ENCODE measurements at regions not wholly inside any gene's neighbourhood (a gene's known extent, or its start where the extent isn't known, plus 50 kb on each side); places are given as distances from the start of the nearest gene placed in this dataset.

DNA sequence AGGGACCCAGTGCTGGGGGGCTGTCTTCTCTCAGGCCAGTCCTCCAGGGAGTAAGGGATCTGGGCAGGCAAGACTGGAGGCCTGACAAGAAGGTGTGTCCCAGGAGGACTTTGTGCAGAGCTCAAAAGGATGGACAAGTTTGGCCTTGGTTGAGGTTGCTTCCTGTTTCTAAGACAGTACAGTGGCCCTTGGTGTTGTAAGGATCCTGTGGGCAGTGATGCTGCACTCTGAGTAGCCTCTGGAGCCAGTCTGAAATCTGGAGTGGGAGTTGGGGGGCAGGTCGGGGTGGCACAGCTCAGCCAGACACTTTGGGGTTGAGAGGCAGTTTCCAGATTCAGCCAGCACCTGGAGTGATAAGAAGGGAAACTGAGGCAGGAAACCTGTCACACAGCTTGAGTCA lies 139.2 kb upstream of the ZMIZ1 start:
- no peak for DNase-seq (ENCODE audit: extremely low read depth, low read depth, low spot score)

DNA sequence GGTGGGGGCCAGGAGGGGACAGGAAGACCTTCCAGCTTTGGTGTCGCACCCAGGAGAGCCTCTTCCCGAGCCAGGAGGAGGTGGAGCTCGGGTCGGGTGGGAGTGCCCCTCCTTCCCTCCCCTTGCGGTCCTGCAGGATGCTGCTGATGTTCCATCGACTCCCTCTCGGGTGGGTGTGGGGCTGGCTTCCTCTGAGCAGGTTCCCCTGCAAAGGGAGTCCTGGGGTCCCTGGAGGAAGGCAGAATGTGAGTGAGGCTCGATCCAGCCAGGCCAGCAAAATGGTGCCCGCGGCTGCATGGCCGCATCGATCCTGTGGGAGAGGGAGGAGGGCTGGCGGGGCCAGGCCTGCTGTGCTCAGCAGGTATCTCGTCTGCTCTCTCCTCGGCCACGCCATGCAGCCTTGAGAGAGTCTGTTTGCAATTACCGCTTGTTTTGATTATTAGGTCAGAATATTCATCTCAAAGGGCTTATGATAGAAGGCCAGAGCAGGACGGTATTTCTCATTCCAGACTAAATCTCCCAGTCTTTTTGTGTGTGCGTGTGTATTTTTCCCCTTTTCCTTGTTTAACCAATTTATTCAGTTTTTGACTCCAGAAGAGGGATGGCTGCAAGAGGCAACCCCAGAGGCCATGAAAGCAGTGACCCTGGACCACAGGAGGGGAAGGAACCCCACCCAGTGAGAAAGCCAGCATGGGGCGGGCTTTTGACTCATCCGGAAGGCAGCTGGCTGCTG lies 137.3 kb upstream of the ZMIZ1 start:
- DNase-seq (ENCODE audit: extremely low read depth, low read depth, low spot score): no peak

DNA sequence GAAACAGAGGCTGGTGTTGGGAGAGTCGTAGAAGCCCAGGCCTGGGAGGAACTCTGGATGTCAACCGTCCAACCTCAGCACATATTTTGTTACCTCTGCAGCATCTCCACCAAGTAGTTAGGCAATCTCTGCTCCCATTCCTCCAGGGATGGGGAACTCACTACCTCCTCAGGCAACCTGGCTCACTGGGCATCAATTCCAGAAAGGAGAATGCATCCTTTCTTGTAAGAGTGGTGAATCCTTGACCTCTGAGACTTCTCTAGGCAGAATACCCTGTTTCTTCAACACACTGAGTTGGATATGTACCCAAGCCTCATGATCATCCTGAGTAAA lies 136.7 kb upstream of the ZMIZ1 start:
- DNase-seq (ENCODE audit: extremely low read depth, low read depth, low spot score): no peak

- DNase-seq (ENCODE audit: extremely low read depth, low read depth, low spot score): no peak
These were observed 135.9 kb upstream of the ZMIZ1 start for GRCh38 chr10:78932861-78933260.

DNA sequence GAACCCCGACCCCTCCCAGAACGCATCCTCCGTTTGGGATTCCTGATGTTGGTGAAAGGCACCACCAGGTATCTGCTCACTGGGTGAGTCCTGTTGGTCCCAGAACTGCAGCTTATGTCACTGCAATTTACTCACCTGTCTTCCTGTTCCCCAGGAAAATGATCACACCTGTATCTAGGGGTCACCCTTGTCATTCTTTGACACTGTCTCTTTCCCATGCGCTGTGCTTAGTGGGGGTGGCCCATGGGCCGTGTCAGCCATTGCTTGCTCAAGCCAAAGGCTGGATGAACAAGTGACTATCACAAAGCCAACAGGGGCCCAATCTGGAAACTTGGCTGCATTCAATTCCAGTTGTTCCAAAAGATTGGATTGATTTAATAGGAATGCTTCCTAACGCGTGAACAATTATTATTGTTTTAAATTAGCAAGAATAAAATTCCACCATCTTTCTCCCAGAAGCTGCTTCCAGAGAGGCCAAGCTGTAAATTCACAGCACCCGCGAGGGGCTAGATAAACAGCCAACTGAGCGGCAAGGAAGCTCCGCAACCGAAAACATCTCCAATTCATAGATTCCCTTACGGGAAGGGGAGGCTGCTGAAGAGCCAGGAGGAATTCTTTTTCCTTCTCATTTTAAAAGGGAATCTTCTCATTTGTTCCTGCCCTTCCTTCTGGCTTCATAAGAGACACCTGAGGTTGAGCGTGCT lies 134.8 kb upstream of the ZMIZ1 start:
- DNase-seq (ENCODE audit: extremely low read depth, low read depth, low spot score): no peak

DNA sequence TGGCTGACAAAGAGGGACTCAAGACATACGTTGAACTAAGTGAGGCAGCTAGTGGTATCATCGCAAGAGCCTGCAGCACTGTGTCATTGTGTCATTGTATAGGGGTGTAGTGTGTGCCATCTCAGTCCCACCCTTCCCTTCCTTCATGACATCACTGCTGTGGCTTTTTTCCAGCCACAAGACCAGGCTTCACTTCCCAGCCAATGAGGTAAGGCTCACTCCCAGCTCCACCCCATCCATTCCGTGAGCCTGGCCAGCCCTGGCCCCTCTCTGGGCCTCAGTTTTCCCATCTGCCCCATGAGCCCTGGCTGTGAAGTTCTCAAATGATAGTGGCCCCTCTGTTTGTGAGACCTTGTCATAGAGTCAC lies 134.3 kb upstream of the ZMIZ1 start:
- DNase-seq (ENCODE audit: extremely low read depth, low read depth, low spot score): no peak

DNA sequence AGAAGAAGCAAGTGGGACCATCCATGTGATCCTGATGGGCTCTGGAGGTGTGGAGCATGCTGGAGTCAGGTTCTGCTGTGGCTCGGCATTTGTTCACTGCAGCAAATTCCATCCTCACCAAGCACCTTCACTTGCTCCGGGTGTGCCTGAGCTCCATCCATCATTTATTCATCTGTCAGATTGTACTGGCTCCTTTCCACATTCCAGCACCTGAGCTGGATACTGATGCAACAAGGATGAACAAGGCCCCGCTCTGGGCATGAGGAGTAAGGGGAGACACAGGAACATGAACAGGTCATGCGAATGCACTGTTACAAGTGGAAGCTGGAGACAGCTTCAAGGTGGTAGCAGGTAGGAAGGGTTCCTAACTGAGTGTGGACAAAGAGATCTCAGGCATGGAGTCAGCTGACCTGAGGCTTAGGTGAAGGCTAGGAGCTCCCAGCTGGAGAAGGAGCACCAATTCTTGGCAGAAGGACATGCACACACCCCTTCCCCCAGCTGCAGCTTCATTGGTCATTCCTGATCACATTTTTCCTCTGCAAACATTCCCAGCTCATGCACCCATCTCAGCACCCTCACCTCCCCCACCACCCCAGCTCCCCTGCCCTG lies 133.7 kb upstream of the ZMIZ1 start:
- DNase-seq (ENCODE audit: extremely low read depth, low read depth, low spot score): no peak

DNA sequence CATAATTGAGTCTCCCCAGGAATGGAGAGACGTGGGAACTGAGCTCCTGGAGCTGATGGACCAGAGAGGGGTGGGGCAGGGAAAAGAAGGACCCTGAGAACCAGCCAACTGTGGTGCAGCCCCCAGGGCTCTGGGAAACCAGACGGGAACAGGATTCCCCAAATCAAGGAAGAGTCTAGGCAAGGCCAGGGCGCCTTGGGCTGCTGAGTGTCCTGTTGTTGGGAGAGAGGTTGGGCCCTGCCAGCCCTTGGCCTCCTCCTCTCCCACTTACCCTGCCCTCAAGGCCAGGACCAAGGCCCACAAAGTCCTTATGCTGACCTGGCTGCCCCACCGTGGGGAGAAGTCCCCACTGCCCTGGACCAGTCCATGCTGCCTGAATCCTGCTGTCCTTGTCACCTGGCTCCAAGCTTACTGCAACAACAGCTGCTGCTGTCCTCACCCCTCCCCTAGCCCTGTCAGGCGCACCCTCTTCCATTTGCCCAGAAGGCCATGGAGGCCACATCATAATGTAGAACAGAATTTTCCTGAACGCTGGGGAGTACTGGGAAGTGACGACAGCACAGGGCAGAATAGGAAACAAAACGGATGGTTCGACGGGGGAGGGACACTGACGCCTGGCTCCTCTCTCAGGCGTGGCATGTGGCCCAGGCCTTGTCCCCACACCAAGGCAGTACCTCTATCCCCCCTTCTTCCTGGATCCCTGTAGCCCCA lies 132.9 kb upstream of the ZMIZ1 start:
- no peak for DNase-seq (ENCODE audit: extremely low read depth, low read depth, low spot score)

- DNase-seq (ENCODE audit: extremely low read depth, low read depth, low spot score): no peak
These were observed 132.1 kb upstream of the ZMIZ1 start for GRCh38 chr10:78936412-78937342.

DNA sequence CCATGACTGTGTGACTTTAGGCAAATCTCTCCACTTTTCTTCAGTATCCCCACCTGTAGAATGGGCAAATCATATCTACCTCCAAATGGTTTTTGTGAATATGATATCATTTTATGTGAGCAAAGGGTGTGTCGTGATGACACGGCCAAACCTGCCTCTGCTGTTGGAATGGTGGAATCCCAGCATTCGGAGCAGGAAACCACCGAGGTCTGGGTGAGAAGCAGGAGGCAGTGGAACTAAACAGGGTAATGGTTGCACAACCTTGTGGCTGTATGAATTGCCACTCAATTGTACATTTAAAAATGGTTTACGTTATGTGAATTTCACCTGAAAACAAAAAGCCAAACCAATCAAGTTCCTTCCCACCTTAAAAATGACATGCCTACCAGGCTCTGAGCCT lies 131.4 kb upstream of the ZMIZ1 start:
- DNase-seq (ENCODE audit: extremely low read depth, low read depth, low spot score): no peak

- peak; percentile 20 for DNase-seq (ENCODE audit: extremely low read depth, low read depth, low spot score)
These were observed 130.7 kb upstream of the ZMIZ1 start for GRCh38 chr10:78937800-78938694.

DNA sequence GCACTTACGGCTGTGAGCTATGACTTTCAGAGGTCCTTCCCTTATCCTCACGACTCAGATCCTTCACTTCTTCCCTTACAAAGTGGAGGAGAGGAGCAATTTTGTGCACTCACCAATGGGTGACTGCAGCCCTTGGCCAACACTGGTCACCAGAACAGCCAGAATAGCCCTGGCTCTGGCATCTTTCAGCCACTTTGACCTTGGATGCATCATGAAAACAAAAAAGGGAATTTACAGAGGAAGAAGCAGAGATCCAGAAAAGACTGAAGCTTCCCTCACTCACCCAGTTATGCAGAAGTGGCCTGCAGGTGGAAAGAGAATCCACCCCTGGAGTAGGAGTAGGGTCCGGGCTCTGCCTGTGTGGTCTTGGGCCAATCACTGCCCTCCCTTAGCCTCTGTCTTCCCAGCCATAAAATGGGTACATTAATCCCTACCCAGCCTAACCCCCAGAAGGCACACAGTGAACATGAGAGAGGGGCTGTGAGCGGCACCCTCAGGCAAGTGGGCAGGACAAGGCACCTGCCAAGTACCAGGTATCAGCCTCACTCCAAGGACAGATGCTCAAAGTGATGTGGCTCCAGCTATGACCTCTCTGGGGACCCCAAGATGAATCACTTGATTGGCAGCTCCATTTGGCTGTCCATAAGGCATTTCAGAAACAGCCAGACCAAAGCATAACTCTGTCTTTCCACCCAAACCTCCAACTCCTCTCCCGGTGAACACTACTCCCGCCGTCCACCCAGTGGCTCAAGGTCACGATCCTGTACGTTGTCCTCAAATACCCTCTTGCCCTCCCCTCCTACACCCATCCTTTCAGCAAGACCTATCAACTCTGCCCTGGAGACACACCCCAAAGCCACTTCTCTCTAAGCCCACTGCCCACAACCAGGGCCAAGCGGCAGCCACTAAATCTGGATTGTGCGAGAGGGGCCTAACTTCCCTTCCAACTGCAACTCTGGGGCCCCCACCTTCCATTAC lies 129.8 kb upstream of the ZMIZ1 start:
- no peak for DNase-seq (ENCODE audit: extremely low read depth, low read depth, low spot score)

- no peak for DNase-seq (ENCODE audit: extremely low read depth, low read depth, low spot score)
These were observed 126.7 kb upstream of the ZMIZ1 start for GRCh38 chr10:78942091-78942501.

DNA sequence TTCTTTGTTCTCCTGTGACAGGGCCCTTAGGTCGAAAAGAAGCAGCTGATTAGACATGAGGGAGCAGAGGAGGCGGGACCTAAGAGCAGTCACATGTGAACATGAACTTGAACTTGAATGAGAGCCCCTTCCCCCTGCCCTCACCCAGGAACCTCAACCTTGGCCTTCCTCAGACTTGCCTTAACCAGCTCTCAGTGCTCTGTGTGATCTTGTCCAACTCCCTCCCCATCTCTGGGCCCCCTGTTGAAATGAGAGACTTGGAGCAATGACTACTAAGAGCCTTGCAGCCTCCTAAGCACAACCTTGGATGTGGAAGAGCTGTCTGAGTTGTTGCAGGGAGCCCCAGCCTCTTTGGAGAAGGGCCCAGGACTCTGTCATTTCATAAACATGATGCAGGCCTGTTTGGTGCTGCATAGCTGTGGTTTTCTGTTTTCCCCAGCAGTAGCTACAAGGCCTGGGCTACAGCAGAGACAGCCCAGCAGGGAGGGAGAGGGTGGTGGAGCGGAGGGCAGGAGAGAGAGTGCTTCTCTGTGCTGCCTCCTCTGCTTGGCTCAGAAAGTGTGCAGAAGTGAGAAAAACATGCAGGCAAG lies 123.9 kb upstream of the ZMIZ1 start:
- DNase-seq (ENCODE audit: extremely low read depth, low read depth, low spot score): no peak

DNA sequence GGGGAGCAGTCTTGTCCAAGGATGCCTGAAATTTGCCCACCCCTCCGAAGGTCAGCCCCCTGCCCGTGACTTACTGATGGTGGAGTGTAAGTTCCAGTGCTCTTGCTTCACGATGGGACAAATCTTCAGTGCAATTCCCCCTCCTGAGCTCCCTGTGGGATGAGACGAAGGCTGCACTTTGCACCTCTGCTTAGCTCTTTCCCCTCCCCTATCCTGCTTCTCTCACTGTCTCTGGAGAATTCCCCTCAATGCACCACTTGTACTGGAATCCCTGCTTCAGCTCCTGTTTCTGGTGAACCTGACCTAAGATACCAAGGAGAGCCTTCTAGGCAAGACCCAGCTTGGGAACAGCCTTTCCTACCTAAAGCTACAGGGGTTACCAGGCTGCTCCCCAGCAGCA lies 122.9 kb upstream of the ZMIZ1 start:
- DNase-seq (ENCODE audit: extremely low read depth, low read depth, low spot score): no peak

GRCh38 chr10:78947226-78947625 lies 121.5 kb upstream of the ZMIZ1 start:
- DNase-seq (ENCODE audit: extremely low read depth, low read depth, low spot score): no peak

DNA sequence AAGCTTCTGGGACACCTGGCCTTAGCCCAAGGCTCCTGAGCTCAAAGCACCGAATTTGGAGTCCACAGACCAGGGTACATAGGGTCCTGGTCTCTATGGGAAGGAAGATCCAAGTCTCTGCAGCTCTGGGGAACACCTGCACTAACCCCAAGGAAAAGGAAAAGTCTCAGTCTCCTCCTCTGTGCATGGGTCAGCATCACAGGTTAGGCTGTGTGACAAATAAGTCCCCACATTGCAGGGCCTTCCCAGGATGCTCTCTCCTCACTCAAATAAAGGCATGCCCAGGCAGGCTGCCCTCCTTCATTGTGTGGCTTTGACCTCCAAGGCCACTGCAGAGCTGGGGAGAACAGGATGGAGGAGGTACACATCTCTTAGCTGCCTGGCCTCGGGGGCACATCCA lies 121.0 kb upstream of the ZMIZ1 start:
- no peak for DNase-seq (ENCODE audit: extremely low read depth, low read depth, low spot score)

DNA sequence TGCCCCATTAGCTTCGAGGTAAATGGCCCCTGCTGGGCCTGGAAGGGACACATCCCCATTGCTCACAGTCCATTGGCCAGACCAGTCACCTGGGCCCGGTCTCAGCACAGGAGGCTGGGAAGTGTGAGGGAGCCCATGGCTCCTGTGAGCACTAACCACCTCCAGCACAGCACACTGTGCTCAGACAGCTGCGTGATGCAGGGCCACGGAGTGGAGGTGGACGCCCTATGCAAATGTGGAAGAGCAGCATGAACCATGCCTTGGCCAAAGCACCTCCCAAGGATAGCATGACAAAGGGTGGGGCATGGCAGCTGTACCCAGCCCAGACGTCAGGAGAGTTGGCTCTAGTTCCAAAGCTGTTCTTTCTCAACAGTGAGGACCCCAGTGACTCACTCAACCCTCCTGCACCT lies 120.1 kb upstream of the ZMIZ1 start:
- no peak for DNase-seq (ENCODE audit: extremely low read depth, low read depth, low spot score)
